WTC11 (cell line): ENCODE measurements at regions not wholly inside any gene's neighbourhood (a gene's known extent, or its start where the extent isn't known, plus 50 kb on each side); places are given as distances from the start of the nearest gene placed in this dataset.

ENCODE experiments used
- ATAC-seq: fragments of 200-7000 bp; cut with Tn5 transposase; 2 replicates; pipeline ENCODE4 v1.10.0; 2021; ENCODE audit warnings: mild to moderate bottlenecking, moderate library complexity
- CTCF ChIA-PET: fragments of 300-600 bp; sonication (Branson Sonifier 250); formaldehyde crosslinking; loops from one replicate; lab custom pipeline; 2021; ENCODE audit warnings: antibody characterized with exemption; lab: Charles Lee
- POLR2A ChIA-PET: fragments of 350-600 bp; sonication (Branson Sonifier 250); formaldehyde crosslinking; loops from one replicate; lab custom pipeline; 2021; ENCODE audit warnings: antibody characterized with exemption; lab: Charles Lee
- DNase-seq: peaks from one replicate; pipeline ENCODE4 v3.0.0; 2021; ENCODE audit warnings: low spot score
- H3K27ac Mint-ChIP-seq: 2 replicates; pipeline ENCODE4 v1.8.0; 2021; ENCODE audit warnings: mixed read lengths
- H3K27me3 Mint-ChIP-seq: 2 replicates; pipeline ENCODE4 v1.8.0; 2021; ENCODE audit warnings: low read depth, mild to moderate bottlenecking, moderate library complexity, mixed read lengths
- H3K36me3 Mint-ChIP-seq: 2 replicates; pipeline ENCODE4 v1.8.0; 2021; ENCODE audit warnings: mixed read lengths
- H3K4me1 Mint-ChIP-seq: 2 replicates; pipeline ENCODE4 v1.8.0; 2022; ENCODE audit warnings: mixed read lengths
- H3K4me3 Mint-ChIP-seq: 2 replicates; pipeline ENCODE4 v1.8.0; 2021; ENCODE audit warnings: mild to moderate bottlenecking, moderate library complexity, mixed read lengths
- H3K9me3 Mint-ChIP-seq: 2 replicates; pipeline ENCODE4 v1.8.0; 2021; ENCODE audit warnings: mixed read lengths
- ATF1 ChIP-seq: sonication (generic); formaldehyde crosslinking; IDR thresholded peaks from 2 replicates; pipeline ENCODE4 v1.8.1; 2023; ENCODE audit warnings: mild to moderate bottlenecking, moderate library complexity, missing genetic modification reagents
- CREM ChIP-seq: sonication (generic); formaldehyde crosslinking; IDR thresholded peaks from 2 replicates; pipeline ENCODE4 v1.8.1; 2022; ENCODE audit warnings: mild to moderate bottlenecking, missing genetic modification reagents, moderate library complexity
- CTCF ChIP-seq: fragments of 200-600 bp; IDR thresholded peaks from 2 replicates; pipeline ENCODE4 v1.8.0; 2022; ENCODE audit warnings: antibody characterized with exemption
- ERG ChIP-seq: fragments of 250-450 bp; sonication (Bioruptor Pico); IDR thresholded peaks from 2 replicates; pipeline ENCODE4 v1.8.0; 2021; ENCODE audit warnings: mild to moderate bottlenecking
- FOXK1 ChIP-seq: sonication (generic); formaldehyde crosslinking; IDR thresholded peaks from 2 replicates; pipeline ENCODE4 v1.8.0; 2022; ENCODE audit warnings: mild to moderate bottlenecking, moderate library complexity, missing genetic modification reagents
- FOXP1 ChIP-seq: sonication (generic); formaldehyde crosslinking; IDR thresholded peaks from 2 replicates; pipeline ENCODE4 v1.8.0; 2022; ENCODE audit warnings: missing genetic modification reagents, mild to moderate bottlenecking, moderate library complexity, borderline replicate concordance
- HMGA2 ChIP-seq: fragments of 250-450 bp; sonication (Bioruptor Pico); IDR thresholded peaks from 2 replicates; pipeline ENCODE4 v1.4.0; 2021; ENCODE audit warnings: mild to moderate bottlenecking, moderate library complexity
- KAT7 ChIP-seq: sonication (generic); formaldehyde crosslinking; IDR thresholded peaks from 2 replicates; pipeline ENCODE4 v1.8.1; 2023; ENCODE audit warnings: missing genetic modification reagents, mild to moderate bottlenecking, borderline replicate concordance
- NR1H2 ChIP-seq: sonication (generic); formaldehyde crosslinking; IDR thresholded peaks from 2 replicates; pipeline ENCODE4 v1.9.0; 2021; ENCODE audit warnings: mild to moderate bottlenecking, moderate library complexity, missing genetic modification reagents
- NR2C2 ChIP-seq: sonication (generic); formaldehyde crosslinking; IDR thresholded peaks from 2 replicates; pipeline ENCODE4 v1.8.0; 2022; ENCODE audit warnings: mild to moderate bottlenecking, missing genetic modification reagents
- RORB ChIP-seq: fragments of 250-450 bp; sonication (Bioruptor Pico); IDR thresholded peaks from 2 replicates; pipeline ENCODE4 v1.9.0; 2021; ENCODE audit warnings: mild to moderate bottlenecking
- TEAD4 ChIP-seq: sonication (generic); formaldehyde crosslinking; IDR thresholded peaks from 2 replicates; pipeline ENCODE4 v1.8.0; 2022; ENCODE audit warnings: mild to moderate bottlenecking, missing genetic modification reagents
- TP53 ChIP-seq: sonication (generic); formaldehyde crosslinking; IDR thresholded peaks from 2 replicates; pipeline ENCODE4 v1.8.1; 2023; ENCODE audit warnings: mild to moderate bottlenecking, missing genetic modification reagents
- ZNF219 ChIP-seq: sonication (generic); formaldehyde crosslinking; IDR thresholded peaks from 2 replicates; pipeline ENCODE4 v1.8.0; 2023; ENCODE audit warnings: missing genetic modification reagents, mild to moderate bottlenecking, borderline replicate concordance
- ZNF396 ChIP-seq: fragments of 250-450 bp; sonication (Bioruptor Pico); IDR thresholded peaks from 2 replicates; pipeline ENCODE4 v1.8.0; 2021; ENCODE audit warnings: mild to moderate bottlenecking, moderate library complexity, borderline replicate concordance
- ZNF416 ChIP-seq: fragments of 250-450 bp; sonication (Bioruptor Pico); IDR thresholded peaks from 2 replicates; pipeline ENCODE4 v1.9.0; 2021; ENCODE audit warnings: mild to moderate bottlenecking, inconsistent platforms
- ZNF512 ChIP-seq: sonication (generic); formaldehyde crosslinking; IDR thresholded peaks from 2 replicates; pipeline ENCODE4 v1.8.1; 2022; ENCODE audit warnings: missing genetic modification reagents, borderline replicate concordance
- ZNF671 ChIP-seq: fragments of 250-450 bp; sonication (Bioruptor Pico); IDR thresholded peaks from 2 replicates; pipeline ENCODE4 v1.8.0; 2021; ENCODE audit warnings: mild to moderate bottlenecking
- TF ChIP-seq, protein P1 (sequence below): sonication (generic); formaldehyde crosslinking; IDR thresholded peaks from 2 replicates; pipeline ENCODE4 v1.8.1; 2022; ENCODE audit warnings: mild to moderate bottlenecking, moderate library complexity, missing genetic modification reagents
- TF ChIP-seq, protein P2 (sequence below): sonication (generic); formaldehyde crosslinking; IDR thresholded peaks from 2 replicates; pipeline ENCODE4 v1.8.0; 2022; ENCODE audit warnings: mild to moderate bottlenecking, missing genetic modification reagents
- TF ChIP-seq, protein P3 (sequence below): sonication (generic); formaldehyde crosslinking; IDR thresholded peaks from 2 replicates; pipeline ENCODE4 v1.8.1; 2023; ENCODE audit warnings: mild to moderate bottlenecking, missing genetic modification reagents
- TF ChIP-seq, protein P4 (sequence below): sonication (generic); formaldehyde crosslinking; IDR thresholded peaks from 2 replicates; pipeline ENCODE4 v1.8.1; 2023; ENCODE audit warnings: mild to moderate bottlenecking, moderate library complexity, missing genetic modification reagents
- TF ChIP-seq, protein P5 (sequence below): sonication (generic); formaldehyde crosslinking; IDR thresholded peaks from 2 replicates; pipeline ENCODE4 v1.8.0; 2022; ENCODE audit warnings: mild to moderate bottlenecking, missing genetic modification reagents

GRCh38 chr2:30348825-30349224 is 98.2 kb upstream of the LCLAT1 start:
- no peak for DNase-seq
- no peak for ATAC-seq
- peaks cover 7% of the 10 kb centered on the region for H3K36me3 Mint-ChIP-seq
- peaks cover 4% of the 10 kb centered on the region for H3K27me3 Mint-ChIP-seq
- TF ChIP-seq, protein P1, sequence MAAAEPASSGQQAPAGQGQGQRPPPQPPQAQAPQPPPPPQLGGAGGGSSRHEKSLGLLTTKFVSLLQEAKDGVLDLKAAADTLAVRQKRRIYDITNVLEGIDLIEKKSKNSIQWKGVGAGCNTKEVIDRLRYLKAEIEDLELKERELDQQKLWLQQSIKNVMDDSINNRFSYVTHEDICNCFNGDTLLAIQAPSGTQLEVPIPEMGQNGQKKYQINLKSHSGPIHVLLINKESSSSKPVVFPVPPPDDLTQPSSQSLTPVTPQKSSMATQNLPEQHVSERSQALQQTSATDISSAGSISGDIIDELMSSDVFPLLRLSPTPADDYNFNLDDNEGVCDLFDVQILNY (CRISPR knock-in tag) = no peak
- TF ChIP-seq TEAD4 (CRISPR knock-in tag) = no peak
- TF ChIP-seq, protein P2, sequence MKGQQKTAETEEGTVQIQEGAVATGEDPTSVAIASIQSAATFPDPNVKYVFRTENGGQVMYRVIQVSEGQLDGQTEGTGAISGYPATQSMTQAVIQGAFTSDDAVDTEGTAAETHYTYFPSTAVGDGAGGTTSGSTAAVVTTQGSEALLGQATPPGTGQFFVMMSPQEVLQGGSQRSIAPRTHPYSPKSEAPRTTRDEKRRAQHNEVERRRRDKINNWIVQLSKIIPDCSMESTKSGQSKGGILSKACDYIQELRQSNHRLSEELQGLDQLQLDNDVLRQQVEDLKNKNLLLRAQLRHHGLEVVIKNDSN (CRISPR knock-in tag) = no peak
- TF ChIP-seq, protein P3, sequence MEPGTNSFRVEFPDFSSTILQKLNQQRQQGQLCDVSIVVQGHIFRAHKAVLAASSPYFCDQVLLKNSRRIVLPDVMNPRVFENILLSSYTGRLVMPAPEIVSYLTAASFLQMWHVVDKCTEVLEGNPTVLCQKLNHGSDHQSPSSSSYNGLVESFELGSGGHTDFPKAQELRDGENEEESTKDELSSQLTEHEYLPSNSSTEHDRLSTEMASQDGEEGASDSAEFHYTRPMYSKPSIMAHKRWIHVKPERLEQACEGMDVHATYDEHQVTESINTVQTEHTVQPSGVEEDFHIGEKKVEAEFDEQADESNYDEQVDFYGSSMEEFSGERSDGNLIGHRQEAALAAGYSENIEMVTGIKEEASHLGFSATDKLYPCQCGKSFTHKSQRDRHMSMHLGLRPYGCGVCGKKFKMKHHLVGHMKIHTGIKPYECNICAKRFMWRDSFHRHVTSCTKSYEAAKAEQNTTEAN = no peak
- no peak for TF ChIP-seq ZNF512 (CRISPR knock-in tag)
- no peak for TF ChIP-seq CREM (CRISPR knock-in tag)
- no peak for TF ChIP-seq ZNF416 (CRISPR knock-in tag)
- no peak for TF ChIP-seq FOXK1 (CRISPR knock-in tag)
- TF ChIP-seq KAT7 (CRISPR knock-in tag) = no peak
- no peak for TF ChIP-seq ZNF219 (CRISPR knock-in tag)
- TF ChIP-seq NR2C2 (CRISPR knock-in tag) = no peak
- TF ChIP-seq, all 79 proteins: peak for 0
- Mint-ChIP-seq H3K27ac (no peak overlapping the region), H3K4me1 (peaks cover 14% of the 10 kb centered on the region), H3K9me3 (peaks cover 8% of the 10 kb centered on the region), H3K4me3 (no peak overlapping the region)
- ChIA-PET POLR2A (no interaction called here), CTCF (interaction anchor here (1.1 kb wide), 1 partner anchor 140 kb away, joined by 3 read pairs; no protein-coding TSS in a partner anchor)

DNA sequence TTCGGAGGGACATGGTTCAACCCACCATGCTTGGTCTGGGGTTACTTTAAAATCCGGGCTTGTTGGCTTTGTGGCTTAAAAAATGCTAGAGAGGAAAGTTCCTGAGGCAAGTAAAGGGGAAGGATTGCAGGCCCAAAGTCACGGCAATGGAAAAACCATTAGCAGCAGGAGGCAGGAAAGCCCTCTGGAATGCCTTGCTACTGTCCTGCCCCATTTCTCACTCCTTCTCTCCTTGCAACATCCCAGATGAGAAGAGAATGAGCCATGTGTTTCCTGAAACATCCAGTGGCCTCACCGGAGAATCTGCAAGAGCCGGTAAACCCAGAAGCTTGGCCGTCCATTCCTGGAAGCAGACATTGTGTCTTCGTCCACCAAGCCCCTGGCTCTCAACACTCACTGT is 97.4 kb upstream of the LCLAT1 start:
- Mint-ChIP-seq H3K27me3 (peaks cover 3% of the 10 kb centered on the region; the same call in 1 of the 2 replicates), H3K27ac (no peak overlapping the region; the same call in 1 of the 2 replicates), H3K4me3 (no peak overlapping the region), H3K4me1 (peaks cover 14% of the 10 kb centered on the region), H3K36me3 (no peaks in the 10 kb centered on the region), H3K9me3 (no peaks in the 10 kb centered on the region)
- DNase-seq = no peak
- ChIA-PET POLR2A (no interaction called here), CTCF (interaction anchor here (1.1 kb wide), 1 partner anchor 141 kb away, joined by 3 read pairs; no protein-coding TSS in a partner anchor)
- TF ChIP-seq NR2C2 (CRISPR knock-in tag) (no peak), RORB (CRISPR knock-in tag) (no peak), HMGA2 (no peak), ATF1 (no peak), CTCF (no peak), NR1H2 (CRISPR knock-in tag) (no peak), FOXP1 (CRISPR knock-in tag) (no peak), ERG (CRISPR knock-in tag) (no peak), ZNF396 (CRISPR knock-in tag) (no peak), TP53 (no peak), ZNF671 (CRISPR knock-in tag) (no peak), KAT7 (CRISPR knock-in tag) (no peak)
- TF ChIP-seq, protein P4, sequence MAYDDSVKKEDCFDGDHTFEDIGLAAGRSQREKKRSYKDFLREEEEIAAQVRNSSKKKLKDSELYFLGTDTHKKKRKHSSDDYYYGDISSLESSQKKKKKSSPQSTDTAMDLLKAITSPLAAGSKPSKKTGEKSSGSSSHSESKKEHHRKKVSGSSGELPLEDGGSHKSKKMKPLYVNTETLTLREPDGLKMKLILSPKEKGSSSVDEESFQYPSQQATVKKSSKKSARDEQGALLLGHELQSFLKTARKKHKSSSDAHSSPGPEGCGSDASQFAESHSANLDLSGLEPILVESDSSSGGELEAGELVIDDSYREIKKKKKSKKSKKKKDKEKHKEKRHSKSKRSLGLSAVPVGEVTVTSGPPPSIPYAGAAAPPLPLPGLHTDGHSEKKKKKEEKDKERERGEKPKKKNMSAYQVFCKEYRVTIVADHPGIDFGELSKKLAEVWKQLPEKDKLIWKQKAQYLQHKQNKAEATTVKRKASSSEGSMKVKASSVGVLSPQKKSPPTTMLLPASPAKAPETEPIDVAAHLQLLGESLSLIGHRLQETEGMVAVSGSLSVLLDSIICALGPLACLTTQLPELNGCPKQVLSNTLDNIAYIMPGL (CRISPR knock-in tag) = no peak
- TF ChIP-seq, protein P5, sequence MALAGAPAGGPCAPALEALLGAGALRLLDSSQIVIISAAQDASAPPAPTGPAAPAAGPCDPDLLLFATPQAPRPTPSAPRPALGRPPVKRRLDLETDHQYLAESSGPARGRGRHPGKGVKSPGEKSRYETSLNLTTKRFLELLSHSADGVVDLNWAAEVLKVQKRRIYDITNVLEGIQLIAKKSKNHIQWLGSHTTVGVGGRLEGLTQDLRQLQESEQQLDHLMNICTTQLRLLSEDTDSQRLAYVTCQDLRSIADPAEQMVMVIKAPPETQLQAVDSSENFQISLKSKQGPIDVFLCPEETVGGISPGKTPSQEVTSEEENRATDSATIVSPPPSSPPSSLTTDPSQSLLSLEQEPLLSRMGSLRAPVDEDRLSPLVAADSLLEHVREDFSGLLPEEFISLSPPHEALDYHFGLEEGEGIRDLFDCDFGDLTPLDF (CRISPR knock-in tag) = no peak
- no peak for ATAC-seq
